SK-N-SH (cell line): ENCODE measurements at regions not wholly inside any gene's neighbourhood (a gene's known extent, or its start where the extent isn't known, plus 50 kb on each side); places are given as distances from the start of the nearest gene placed in this dataset.

Experiments
- CTCF ChIA-PET: fragments of 300-600, 350-600 bp; formaldehyde crosslinking; extraction: SDS; loops from one replicate; lab custom pipeline; 2021; lab: Yijun Ruan, JAX
- POLR2A ChIA-PET: fragments of 350-600 bp; sonication (Branson Sonifier 250); formaldehyde crosslinking; extraction: SDS; loops from one replicate; lab custom pipeline; 2020; ENCODE audit warnings: antibody characterized with exemption, inconsistent platforms; lab: Yijun Ruan, JAX
- DNase-seq: peaks from one replicate; pipeline ENCODE4 v3.0.0; 2012
- H2AFZ ChIP-seq: fragments of 200-600 bp; sonication (generic); 2 replicates; pipeline ENCODE4 v1.8.1; 2016; ENCODE audit warnings: antibody characterized with exemption, mild to moderate bottlenecking, low read depth
- H3F3A ChIP-seq: fragments of 200-600 bp; sonication (generic); replicated peaks from 2 replicates; pipeline ENCODE3; 2016; ENCODE audit warnings: antibody characterized with exemption, mild to moderate bottlenecking; ENCODE audit not compliant: insufficient read depth
- H3K27ac ChIP-seq, 2 experiments: fragments of 200-500 bp in 1 of 2; fragments of 200-600 bp in 1 of 2; sonication (Bioruptor generic) in 1 of 2; sonication (generic), shearing (Covaris generic) in 1 of 2; 2 replicates each; pipeline versions ENCODE4 v1.5.1 to v1.6.1; 2014 to 2016; ENCODE audit warnings: low read depth in 2 of 2, inconsistent platforms in 1 of 2, low read length in 1 of 2, mild to moderate bottlenecking in 1 of 2, mixed read lengths in 1 of 2
- H3K27me3 ChIP-seq: fragments of 200-600 bp; sonication (generic), shearing (Covaris generic); 2 replicates; pipeline ENCODE4 v1.6.1; 2016; ENCODE audit warnings: mixed run types; ENCODE audit not compliant: insufficient read depth
- H3K36me3 ChIP-seq, 2 experiments: fragments of 200-500 bp in 1 of 2; fragments of 200-600 bp in 1 of 2; sonication (Bioruptor generic) in 1 of 2; sonication (generic) in 1 of 2; replicated peaks in 1 of 2; 2 replicates each; pipeline versions ENCODE3 to v1.5.1; 2014 to 2016; ENCODE audit warnings: low read length in 1 of 2, mild to moderate bottlenecking in 1 of 2; ENCODE audit not compliant: insufficient read depth in 2 of 2, control insufficient read depth in 1 of 2
- H3K4me1 ChIP-seq, 2 experiments: fragments of 200-500 bp in 1 of 2; fragments of 200-600 bp in 1 of 2; sonication (Bioruptor generic) in 1 of 2; sonication (generic), shearing (Covaris generic) in 1 of 2; 2 replicates each; pipeline versions ENCODE4 v1.5.1 to v1.6.1; 2014 to 2016; ENCODE audit warnings: low read depth in 1 of 2, low read length in 1 of 2, mixed run types in 1 of 2; ENCODE audit not compliant: insufficient read depth in 2 of 2, control insufficient read depth in 1 of 2
- H3K4me2 ChIP-seq: fragments of 200-600 bp; sonication (generic), shearing (Covaris generic); 2 replicates; pipeline ENCODE4 v1.6.1; 2017; ENCODE audit warnings: mixed run types
- H3K4me3 ChIP-seq, 2 experiments: fragments of 200-500 bp in 1 of 2; fragments of 200-600 bp in 1 of 2; sonication (Bioruptor generic) in 1 of 2; sonication (generic), shearing (Covaris generic) in 1 of 2; 2 replicates each; pipeline versions ENCODE4 v1.5.1 to v1.8.1; 2014 to 2016; ENCODE audit warnings: low read depth in 2 of 2, inconsistent platforms in 1 of 2, low read length in 1 of 2, mild to moderate bottlenecking in 1 of 2, mixed read lengths in 1 of 2, moderate library complexity in 1 of 2
- H3K79me2 ChIP-seq: fragments of 200-600 bp; sonication (generic); 2 replicates; pipeline ENCODE4 v1.8.1; 2017; ENCODE audit warnings: mild to moderate bottlenecking; ENCODE audit not compliant: insufficient read depth
- H3K9ac ChIP-seq: fragments of 200-600 bp; sonication (generic); 2 replicates; pipeline ENCODE4 v1.6.1; 2017; ENCODE audit warnings: mixed run types
- H3K9me2 ChIP-seq: fragments of 200-600 bp; sonication (generic); 2 replicates; pipeline ENCODE4 v1.6.1; 2017; ENCODE audit warnings: mixed run types
- H3K9me3 ChIP-seq: fragments of 200-600 bp; sonication (generic); 2 replicates; pipeline ENCODE4 v1.6.1; 2017; ENCODE audit warnings: mixed run types, mild to moderate bottlenecking, moderate library complexity
- H4K20me1 ChIP-seq: fragments of 200-600 bp; sonication (generic); 2 replicates; pipeline ENCODE4 v1.6.1; 2017; ENCODE audit warnings: mild to moderate bottlenecking, mixed run types; ENCODE audit not compliant: insufficient read depth
- CHD2 ChIP-seq: fragments of 150-350 bp; IDR thresholded peaks from 2 replicates; pipeline ENCODE4 v1.6.1; 2018; ENCODE audit warnings: low read length; ENCODE audit not compliant: partially characterized antibody
- CTCF ChIP-seq: fragments of 200-600 bp; sonication (generic); IDR thresholded peaks from 2 replicates; pipeline ENCODE4 v1.6.1; 2017; ENCODE audit warnings: antibody characterized with exemption, mild to moderate bottlenecking, moderate library complexity
- EP300 ChIP-seq, 2 experiments: IDR thresholded peaks; 2 replicates each; pipeline versions ENCODE4 v1.4.0 to v1.6.1; 2012; ENCODE audit warnings: borderline replicate concordance in 1 of 2, low read depth in 1 of 2, low read length in 1 of 2
- EZH2phosphoT487 ChIP-seq: fragments of 200-600 bp; sonication (generic); IDR thresholded peaks from 2 replicates; pipeline ENCODE4 v1.6.1; 2017; ENCODE audit warnings: low read depth, mixed run types, mild to moderate bottlenecking, antibody characterized with exemption, moderate library complexity, borderline replicate concordance
- FOSL2 ChIP-seq: IDR thresholded peaks from 2 replicates; pipeline ENCODE4 v1.4.0; 2012; ENCODE audit warnings: low read depth, mild to moderate bottlenecking, moderate library complexity, borderline replicate concordance
- FOXM1 ChIP-seq: IDR thresholded peaks from 2 replicates; pipeline ENCODE4 v1.4.0; 2012; ENCODE audit warnings: low read depth, mild to moderate bottlenecking
- GABPA ChIP-seq: IDR thresholded peaks from 2 replicates; pipeline ENCODE4 v1.4.0; 2012; ENCODE audit warnings: low read depth, mild to moderate bottlenecking
- JUND ChIP-seq: IDR thresholded peaks from 2 replicates; pipeline ENCODE4 v1.4.0; 2012
- NFIC ChIP-seq: IDR thresholded peaks from 2 replicates; pipeline ENCODE4 v1.4.0; 2012; ENCODE audit warnings: borderline replicate concordance
- POLR2AphosphoS5 ChIP-seq: IDR thresholded peaks from 2 replicates; pipeline ENCODE4 v1.6.1; 2012; ENCODE audit warnings: low read depth, low read length
- RAD21 ChIP-seq: IDR thresholded peaks from 2 replicates; pipeline ENCODE4 v1.6.1; 2012; ENCODE audit warnings: mild to moderate bottlenecking, low read length
- RCOR1 ChIP-seq: fragments of 150-350 bp; IDR thresholded peaks from 2 replicates; pipeline ENCODE4 v1.6.1; 2017; ENCODE audit warnings: antibody characterized with exemption, low read length
- SIN3A ChIP-seq: IDR thresholded peaks from 2 replicates; pipeline ENCODE4 v1.6.1; 2012; ENCODE audit warnings: low read depth, mild to moderate bottlenecking, low read length, moderate library complexity, borderline replicate concordance
- SMC3 ChIP-seq: IDR thresholded peaks from 2 replicates; pipeline ENCODE4 v1.6.1; 2012; ENCODE audit warnings: low read depth, low read length, improper control_type of control experiment
- TAF1 ChIP-seq: IDR thresholded peaks from 2 replicates; pipeline ENCODE4 v1.6.1; 2012; ENCODE audit warnings: low read depth, mild to moderate bottlenecking, low read length, moderate library complexity, borderline replicate concordance
- TEAD4 ChIP-seq: IDR thresholded peaks from 2 replicates; pipeline ENCODE4 v1.4.0; 2012; ENCODE audit warnings: mild to moderate bottlenecking, borderline replicate concordance; ENCODE audit not compliant: insufficient read depth
- USF1 ChIP-seq: IDR thresholded peaks from 2 replicates; pipeline ENCODE4 v1.4.0; 2012; ENCODE audit warnings: low read depth, borderline replicate concordance
- YY1 ChIP-seq: IDR thresholded peaks from 2 replicates; pipeline ENCODE4 v1.4.0; 2012; ENCODE audit warnings: low read depth, mild to moderate bottlenecking
- ZBTB33 ChIP-seq: IDR thresholded peaks from 2 replicates; pipeline ENCODE4 v1.4.0; 2012; ENCODE audit warnings: low read depth, borderline replicate concordance

GRCh38 chr2:88913280-88913679 is 221.8 kb downstream of the RPIA start:
- Histone ChIP-seq H3K27ac (no peak overlapping the region), H3K9me3 (no peaks in the 10 kb centered on the region), H3K36me3 (no peaks in the 10 kb centered on the region)

More at GRCh38 chr2:88913280-88913679, 221.8 kb downstream of the RPIA start:
- H3F3A ChIP-seq, result no peaks in the 10 kb centered on the region
- H3K4me1 ChIP-seq, result no peaks in the 10 kb centered on the region
- H3K27me3 ChIP-seq, result no peaks in the 10 kb centered on the region; the same call in 1 of the 2 replicates
- H3K9me2 ChIP-seq, result no peaks in the 10 kb centered on the region
- DNase-seq, result no peak
- no peaks in the 10 kb centered on the region for H3K79me2 ChIP-seq
- no peak overlapping the region for H2AFZ ChIP-seq
- POLR2A ChIA-PET, result no interaction called here
- CTCF ChIA-PET, result no interaction called here
- no peaks in the 10 kb centered on the region for H4K20me1 ChIP-seq
- H3K9ac ChIP-seq, result no peak overlapping the region
- no peak for TF ChIP-seq RCOR1
- TF ChIP-seq TAF1, result no peak
- TF ChIP-seq SIN3A, result no peak
- TF ChIP-seq EZH2phosphoT487, result no peak
- TF ChIP-seq EP300 (IDR thresholded peaks at IDR 0.05; ENCODE audit: borderline replicate concordance in 1 of 2, low read depth in 1 of 2, low read length in 1 of 2), result no peak
- no peak for TF ChIP-seq JUND
- TF ChIP-seq SMC3, result no peak
- TF ChIP-seq CHD2, result no peak
- TF ChIP-seq TEAD4, result no peak
- TF ChIP-seq POLR2AphosphoS5, result no peak
- no peak for TF ChIP-seq USF1
- TF ChIP-seq NFIC, result no peak
- TF ChIP-seq FOSL2, result no peak
- no peak for TF ChIP-seq GABPA
- no peak for TF ChIP-seq RAD21
- TF ChIP-seq YY1, result no peak
- TF ChIP-seq FOXM1, result no peak
- TF ChIP-seq CTCF, result no peak
- no peak for TF ChIP-seq ZBTB33
- no peak overlapping the region for H3K4me2 ChIP-seq
- H3K4me3 ChIP-seq, result no peak overlapping the region
